GM18861 (cell line): ENCODE measurements at regions not wholly inside any gene's neighbourhood (a gene's known extent, or its start where the extent isn't known, plus 50 kb on each side); places are given as distances from the start of the nearest gene placed in this dataset.

Experiments used
- ATAC-seq: cut with Tn5 transposase; IDR thresholded peaks from one replicate; pipeline ENCODE4 v1.9.1; 2021; ENCODE audit not compliant: unreplicated experiment

GRCh38 chr6:144646093-144647056 is 361.2 kb downstream of the UTRN start:
- ATAC-seq = no peak

GRCh38 chr6:144647406-144647964 is 362.4 kb downstream of the UTRN start:
- no peak for ATAC-seq

GRCh38 chr6:144647971-144648651 is 363.0 kb downstream of the UTRN start:
- ATAC-seq = no peak

- no peak for ATAC-seq
Observed at GRCh38 chr6:144649085-144649484, 363.9 kb downstream of the UTRN start.

GRCh38 chr6:144651234-144651633 is 366.1 kb downstream of the UTRN start:
- ATAC-seq = no peak

GRCh38 chr6:144652292-144652891 is 367.3 kb downstream of the UTRN start:
- ATAC-seq = no peak

- peak; percentile 82 for ATAC-seq
Observed at GRCh38 chr6:144653885-144654505, 368.9 kb downstream of the UTRN start.

GRCh38 chr6:144654506-144654905 is 369.4 kb downstream of the UTRN start:
- no peak for ATAC-seq

GRCh38 chr6:144655376-144655775 is 370.2 kb downstream of the UTRN start:
- ATAC-seq = no peak

- no peak for ATAC-seq
Observed at GRCh38 chr6:144657691-144658090, 372.6 kb downstream of the UTRN start.

GRCh38 chr6:144659202-144660182 is 374.4 kb downstream of the UTRN start:
- ATAC-seq = peak; percentile 62

GRCh38 chr6:144660561-144661115 is 375.5 kb downstream of the UTRN start:
- ATAC-seq = no peak

- no peak for ATAC-seq
Observed at GRCh38 chr6:144661116-144661806, 376.1 kb downstream of the UTRN start.

- no peak for ATAC-seq
Observed at GRCh38 chr6:144662812-144663365, 377.8 kb downstream of the UTRN start.

GRCh38 chr6:144664281-144664680 is 379.1 kb downstream of the UTRN start:
- ATAC-seq = no peak

- no peak for ATAC-seq
Observed at GRCh38 chr6:144664947-144665346, 379.8 kb downstream of the UTRN start.

GRCh38 chr6:144665932-144666450 is 380.9 kb downstream of the UTRN start:
- ATAC-seq = no peak

- ATAC-seq = no peak
Observed at GRCh38 chr6:144666781-144667180, 381.6 kb downstream of the UTRN start.
